T47D (cell line): ENCODE measurements at regions not wholly inside any gene's neighbourhood (a gene's known extent, or its start where the extent isn't known, plus 50 kb on each side); places are given as distances from the start of the nearest gene placed in this dataset.
"Not testable (repeated sequence)": the region's sequence is repeated elsewhere in the genome, so short reads cannot be mapped to it uniquely, and the experiment has no call there.

Experiments
- DNase-seq, 2 experiments: peaks; one replicate each; pipeline versions ENCODE4 v3.0.0 to v3.0.0-alpha.2; 2011 to 2012; ENCODE audit warnings: low read depth in 1 of 2, low spot score in 1 of 2
- JUND ChIP-seq: IDR thresholded peaks from 2 replicates; pipeline ENCODE4 v1.6.1; 2012; ENCODE audit warnings: low read depth
- in situ Hi-C: cut with HindIII; loops from 2 replicates; pipeline ENCODE4 v1.10.0; 2016; ENCODE audit warnings: low sequenced_read_pairs, low pct_unique_long_range_greater_than_20kb

- in situ Hi-C loops, result no loop called here
- no peak for TF ChIP-seq JUND
- DNase-seq, result no peak
Observed at GRCh38 chr5:174550026-174550425, 174.4 kb upstream of the MSX2 start.

- TF ChIP-seq JUND, result no peak
- DNase-seq, result no peak
- in situ Hi-C loops, result no loop called here
Observed at GRCh38 chr5:174552428-174552827, 172.0 kb upstream of the MSX2 start.

- no peak for DNase-seq
- no peak for TF ChIP-seq JUND
- in situ Hi-C loops, result no loop called here
Observed at GRCh38 chr5:174553556-174553955, 170.8 kb upstream of the MSX2 start.

GRCh38 chr5:174555726-174556125 lies 168.7 kb upstream of the MSX2 start:
- in situ Hi-C loops, result no loop called here
- TF ChIP-seq JUND, result no peak
- DNase-seq, result no peak

- DNase-seq, result no peak
- in situ Hi-C loops, result no loop called here
- no peak for TF ChIP-seq JUND
Observed at GRCh38 chr5:174556756-174557155, 167.6 kb upstream of the MSX2 start.

GRCh38 chr5:174558190-174558589 lies 166.2 kb upstream of the MSX2 start:
- in situ Hi-C loops, result no loop called here
- no peak for TF ChIP-seq JUND
- DNase-seq, result no peak

- in situ Hi-C loops, result no loop called here
- TF ChIP-seq JUND, result no peak
- no peak for DNase-seq
Observed at GRCh38 chr5:174559141-174559540, 165.2 kb upstream of the MSX2 start.

GRCh38 chr5:174559566-174560090 lies 164.8 kb upstream of the MSX2 start:
- in situ Hi-C loops, result no loop called here
- DNase-seq, result no peak
- TF ChIP-seq JUND, result no peak

- in situ Hi-C loops, result no loop called here
- no peak for DNase-seq
- no peak for TF ChIP-seq JUND
Observed at GRCh38 chr5:174560861-174561260, 163.5 kb upstream of the MSX2 start.

GRCh38 chr5:174563040-174563439 lies 161.3 kb upstream of the MSX2 start:
- in situ Hi-C loops, DNase-seq: not testable (repeated sequence)

GRCh38 chr5:174563899-174564298 lies 160.5 kb upstream of the MSX2 start:
- in situ Hi-C loops, result no loop called here
- TF ChIP-seq JUND, result no peak
- DNase-seq, result no peak

- in situ Hi-C loops, result no loop called here
- peak; percentile 28 to 65 for DNase-seq
- TF ChIP-seq JUND, result no peak
Observed at GRCh38 chr5:174567506-174568141, 156.8 kb upstream of the MSX2 start.

- in situ Hi-C loops, result no loop called here
- no peak for DNase-seq
- TF ChIP-seq JUND, result no peak
Observed at GRCh38 chr5:174570662-174571061, 153.7 kb upstream of the MSX2 start.
